ENCODE measurements at regions not wholly inside any gene's neighbourhood (a gene's known extent, or its start where the extent isn't known, plus 50 kb on each side); places are given as distances from the start of the nearest gene placed in this dataset.
"Not testable (repeated sequence)": the region's sequence is repeated elsewhere in the genome, so short reads cannot be mapped to it uniquely, and the experiment has no call there.

GRCh38 chr3:72178463-72179106 lies 393.6 kb upstream of the PROK2 start:
- DNase-seq (ENCODE audit: low spot score), result no peak

- peak; percentile 42 for DNase-seq (ENCODE audit: low spot score)
Measured at GRCh38 chr3:72177075-72178050, 392.4 kb upstream of the PROK2 start.

- DNase-seq (ENCODE audit: low spot score), result no peak
Measured at GRCh38 chr3:72176537-72177041, 391.6 kb upstream of the PROK2 start.

- no peak for DNase-seq (ENCODE audit: low spot score)
Measured at GRCh38 chr3:72175296-72175858, 390.4 kb upstream of the PROK2 start.

- no peak for DNase-seq (ENCODE audit: low spot score)
Measured at GRCh38 chr3:72174890-72175289, 389.9 kb upstream of the PROK2 start.

GRCh38 chr3:72174040-72174439 lies 389.1 kb upstream of the PROK2 start:
- no peak for DNase-seq (ENCODE audit: low spot score)

- no peak for DNase-seq (ENCODE audit: low spot score)
Measured at GRCh38 chr3:72171946-72172345, 387.0 kb upstream of the PROK2 start.

- no peak for DNase-seq (ENCODE audit: low spot score)
Measured at GRCh38 chr3:72171463-72171881, 386.5 kb upstream of the PROK2 start.

GRCh38 chr3:72169561-72170472 lies 384.9 kb upstream of the PROK2 start:
- DNase-seq (ENCODE audit: low spot score), result no peak

GRCh38 chr3:72169120-72169519 lies 384.2 kb upstream of the PROK2 start:
- no peak for DNase-seq (ENCODE audit: low spot score)

- no peak for DNase-seq (ENCODE audit: low spot score)
Measured at GRCh38 chr3:72165808-72166207, 380.9 kb upstream of the PROK2 start.

- no peak for DNase-seq (ENCODE audit: low spot score)
Measured at GRCh38 chr3:72165317-72165716, 380.4 kb upstream of the PROK2 start.

- no peak for DNase-seq (ENCODE audit: low spot score)
Measured at GRCh38 chr3:72164635-72164978, 379.7 kb upstream of the PROK2 start.

GRCh38 chr3:72163809-72164634 lies 379.1 kb upstream of the PROK2 start:
- no peak for DNase-seq (ENCODE audit: low spot score)

- DNase-seq (ENCODE audit: low spot score), result peak; percentile 29
Measured at GRCh38 chr3:72162649-72163184, 377.8 kb upstream of the PROK2 start.

- DNase-seq (ENCODE audit: low spot score), result peak; percentile 89
Measured at GRCh38 chr3:72161881-72162595, 377.1 kb upstream of the PROK2 start.

GRCh38 chr3:72161285-72161684 lies 376.3 kb upstream of the PROK2 start:
- DNase-seq (ENCODE audit: low spot score), result not testable (repeated sequence)

- no peak for DNase-seq (ENCODE audit: low spot score)
Measured at GRCh38 chr3:72160351-72160750, 375.4 kb upstream of the PROK2 start.

- no peak for DNase-seq (ENCODE audit: low spot score)
Measured at GRCh38 chr3:72159487-72159886, 374.5 kb upstream of the PROK2 start.
